ENCODE measurements at regions not wholly inside any gene's neighbourhood (a gene's known extent, or its start where the extent isn't known, plus 50 kb on each side); places are given as distances from the start of the nearest gene placed in this dataset.
A peak's percentile ranks its signal among the peaks of the same experiment; 100 is the strongest.
"Not testable (repeated sequence)": the region's sequence is repeated elsewhere in the genome, so short reads cannot be mapped to it uniquely, and the experiment has no call there.

DNA sequence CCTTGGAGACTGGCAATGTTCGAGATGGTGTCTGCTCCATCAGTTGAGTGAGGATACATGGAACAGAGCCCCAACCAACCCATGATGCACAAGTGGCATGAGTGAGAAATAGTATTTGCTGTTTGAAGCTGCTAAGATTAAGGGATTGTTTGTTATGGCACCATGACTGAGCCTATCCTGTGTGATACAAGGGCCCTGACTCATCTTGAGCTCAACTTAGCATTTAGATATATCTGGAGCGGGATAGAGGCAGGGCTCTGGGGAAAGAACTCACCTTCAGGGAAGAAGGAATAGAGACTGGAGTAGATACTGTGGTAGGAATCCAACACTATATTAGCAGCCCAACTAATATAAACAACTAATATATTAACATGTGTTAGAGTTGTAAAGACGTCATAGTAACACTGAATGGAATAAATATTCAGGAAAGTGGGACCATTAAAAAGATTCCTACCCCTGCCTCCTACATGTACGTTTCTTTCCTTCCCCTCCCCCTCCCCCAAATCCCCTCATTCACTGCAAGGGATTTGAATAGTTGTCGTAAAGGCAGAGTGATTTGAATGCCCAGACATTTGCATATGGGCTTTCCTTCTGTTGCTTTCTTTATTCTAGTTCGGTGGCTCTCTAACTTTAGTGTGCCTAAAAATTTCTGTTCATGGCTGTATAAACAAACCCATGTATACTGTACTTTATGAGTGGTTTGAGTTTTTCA lies 106.6 kb upstream of the POU3F1 start:
- no peaks in the 10 kb centered on the region; the same call in 1 of the 2 replicates for H3K9me3 ChIP-seq (ENCODE audit: control insufficient read depth, insufficient read depth, low read depth, low read length)
- H3K4me1 ChIP-seq (ENCODE audit: control insufficient read depth, insufficient read depth, low read length): peaks cover 14% of the 10 kb centered on the region
- H3K4me3 ChIP-seq (ENCODE audit: low read depth, low read length): no peak overlapping the region
- no peaks in the 10 kb centered on the region for H3K36me3 ChIP-seq (ENCODE audit: control insufficient read depth, insufficient read depth, low read length)
- H3K9ac ChIP-seq (ENCODE audit: low read length): no peak overlapping the region
- H3K27me3 ChIP-seq (ENCODE audit: control insufficient read depth, insufficient read depth, low read length): no peaks in the 10 kb centered on the region
- H3K27ac ChIP-seq (ENCODE audit: low read depth, low read length): no peak overlapping the region

DNA sequence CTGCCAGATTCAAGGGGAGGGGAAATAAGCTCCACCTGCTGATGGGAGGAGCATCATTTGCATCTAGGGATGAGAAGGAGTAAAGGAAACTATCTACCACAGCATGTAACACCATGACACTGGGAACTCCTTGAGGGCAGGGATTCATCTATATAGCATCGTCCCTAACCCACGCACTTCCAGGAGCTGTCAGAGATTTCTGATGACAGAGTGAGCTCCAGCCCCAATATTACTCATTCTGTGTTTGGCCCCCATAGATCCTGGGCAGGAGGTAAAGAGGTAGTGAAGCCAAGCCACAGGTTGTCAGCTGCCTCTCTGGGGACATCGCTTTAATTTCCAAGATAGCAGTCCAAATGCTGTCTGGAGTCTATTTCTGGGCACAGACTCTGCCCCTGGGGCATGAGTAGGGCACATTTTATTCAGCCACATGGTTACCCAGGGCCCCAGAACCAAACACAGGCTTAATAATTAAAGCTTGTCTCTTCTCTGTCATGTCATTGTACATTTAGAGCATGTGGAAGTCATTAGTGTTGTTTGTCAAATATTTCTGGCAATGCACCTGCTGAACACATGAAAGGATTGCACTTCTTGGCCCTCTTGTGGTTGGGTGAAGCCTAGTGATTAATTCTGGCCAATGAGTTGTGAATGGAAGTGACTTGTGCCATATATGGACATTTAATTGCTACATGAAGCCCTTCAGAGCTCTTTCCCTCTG lies 105.9 kb upstream of the POU3F1 start:
- Histone ChIP-seq H3K9ac (ENCODE audit: low read length) (no peak overlapping the region), H3K36me3 (ENCODE audit: control insufficient read depth, insufficient read depth, low read length) (no peaks in the 10 kb centered on the region), H3K4me3 (ENCODE audit: low read depth, low read length) (no peak overlapping the region), H3K27me3 (ENCODE audit: control insufficient read depth, insufficient read depth, low read length) (no peaks in the 10 kb centered on the region), H3K4me1 (ENCODE audit: control insufficient read depth, insufficient read depth, low read length) (peaks cover 14% of the 10 kb centered on the region), H3K9me3 (ENCODE audit: control insufficient read depth, insufficient read depth, low read depth, low read length) (no peaks in the 10 kb centered on the region; the same call in 1 of the 2 replicates), H3K27ac (ENCODE audit: low read depth, low read length) (no peak overlapping the region)

DNA sequence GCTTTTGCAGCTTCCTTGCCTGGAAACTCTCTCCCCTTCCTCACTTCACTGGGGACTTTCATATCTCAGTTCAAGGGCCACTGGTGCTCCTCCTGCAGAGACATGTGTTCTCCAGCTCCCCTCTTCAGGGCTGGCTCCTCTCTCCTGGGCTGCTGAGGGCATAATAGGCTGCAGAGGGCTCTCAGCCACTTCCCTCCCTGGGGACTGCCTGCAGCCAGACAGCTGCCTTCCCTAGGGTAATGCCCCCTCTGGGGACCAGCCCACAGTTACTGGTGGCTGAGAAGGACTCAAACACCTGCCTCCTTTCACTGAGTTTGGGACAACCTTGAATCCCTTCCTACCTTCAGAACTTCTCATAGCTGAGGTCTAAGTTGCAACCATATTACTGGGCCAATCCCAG lies 104.8 kb upstream of the POU3F1 start:
- Histone ChIP-seq H3K9me3 (ENCODE audit: control insufficient read depth, insufficient read depth, low read depth, low read length) (no peaks in the 10 kb centered on the region; the same call in 1 of the 2 replicates), H3K27ac (ENCODE audit: low read depth, low read length) (no peak overlapping the region)

DNA sequence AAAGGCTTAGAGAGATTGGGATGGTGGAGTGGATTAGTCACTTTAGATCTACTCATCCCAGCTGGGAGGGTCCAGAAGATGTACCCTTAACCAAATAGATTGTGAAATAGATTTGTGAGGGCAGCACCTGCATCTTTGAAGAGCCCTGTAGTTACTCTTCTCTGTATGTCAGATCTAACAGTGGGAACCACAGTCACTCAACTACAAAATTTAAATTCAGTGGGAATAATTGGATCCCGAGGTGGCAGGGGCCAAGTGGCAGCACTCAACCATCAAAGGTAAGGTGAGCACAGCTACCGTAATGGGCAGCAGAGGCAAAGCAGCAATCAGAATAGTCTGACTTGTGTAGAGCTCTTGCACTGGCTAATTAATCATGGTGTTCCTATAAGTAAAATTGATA lies 99.5 kb upstream of the POU3F1 start:
- H3K27me3 ChIP-seq (ENCODE audit: control insufficient read depth, insufficient read depth, low read length); H3K36me3 ChIP-seq (ENCODE audit: control insufficient read depth, insufficient read depth, low read length); H3K4me1 ChIP-seq (ENCODE audit: control insufficient read depth, insufficient read depth, low read length); H3K4me3 ChIP-seq (ENCODE audit: low read depth, low read length); H3K9ac ChIP-seq (ENCODE audit: low read length); H3K27ac ChIP-seq (ENCODE audit: low read depth, low read length); H3K9me3 ChIP-seq (ENCODE audit: control insufficient read depth, insufficient read depth, low read depth, low read length): not testable (repeated sequence)

More for the DNA sequence above, 104.8 kb upstream of the POU3F1 start:
- H3K9ac ChIP-seq (ENCODE audit: low read length): no peak overlapping the region
- H3K36me3 ChIP-seq (ENCODE audit: control insufficient read depth, insufficient read depth, low read length): no peaks in the 10 kb centered on the region
- H3K27me3 ChIP-seq (ENCODE audit: control insufficient read depth, insufficient read depth, low read length): no peaks in the 10 kb centered on the region
- H3K4me3 ChIP-seq (ENCODE audit: low read depth, low read length): no peak overlapping the region
- H3K4me1 ChIP-seq (ENCODE audit: control insufficient read depth, insufficient read depth, low read length): peaks cover 14% of the 10 kb centered on the region

DNA sequence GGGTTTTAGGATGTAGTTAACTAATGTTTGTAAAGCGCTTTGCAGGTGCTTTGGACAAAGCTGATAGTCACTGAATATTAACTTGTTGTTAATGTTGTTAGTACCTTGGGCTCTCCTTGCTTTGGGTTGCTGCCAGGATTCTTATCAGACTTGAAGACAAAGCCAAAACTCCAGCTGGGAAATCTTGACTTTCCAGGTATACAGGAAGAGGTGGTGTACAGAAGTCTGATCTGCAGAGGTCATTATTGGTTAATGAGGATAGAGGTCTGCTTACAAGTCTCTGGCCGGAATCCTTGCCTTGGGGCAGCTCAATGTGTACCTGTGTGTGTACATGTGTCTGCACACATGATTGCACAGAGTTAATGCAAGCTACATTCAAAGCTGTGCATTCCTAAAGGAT lies 96.0 kb upstream of the POU3F1 start:
- H3K36me3 ChIP-seq (ENCODE audit: control insufficient read depth, insufficient read depth, low read length): no peaks in the 10 kb centered on the region
- H3K9ac ChIP-seq (ENCODE audit: low read length): no peak overlapping the region
- H3K4me1 ChIP-seq (ENCODE audit: control insufficient read depth, insufficient read depth, low read length): peaks cover 36% of the 10 kb centered on the region
- no peak overlapping the region for H3K27ac ChIP-seq (ENCODE audit: low read depth, low read length)
- peaks cover 7% of the 10 kb centered on the region for H3K27me3 ChIP-seq (ENCODE audit: control insufficient read depth, insufficient read depth, low read length)
- H3K9me3 ChIP-seq (ENCODE audit: control insufficient read depth, insufficient read depth, low read depth, low read length): peaks cover 7% of the 10 kb centered on the region; the same call in 1 of the 2 replicates
- H3K4me3 ChIP-seq (ENCODE audit: low read depth, low read length): no peak overlapping the region

DNA sequence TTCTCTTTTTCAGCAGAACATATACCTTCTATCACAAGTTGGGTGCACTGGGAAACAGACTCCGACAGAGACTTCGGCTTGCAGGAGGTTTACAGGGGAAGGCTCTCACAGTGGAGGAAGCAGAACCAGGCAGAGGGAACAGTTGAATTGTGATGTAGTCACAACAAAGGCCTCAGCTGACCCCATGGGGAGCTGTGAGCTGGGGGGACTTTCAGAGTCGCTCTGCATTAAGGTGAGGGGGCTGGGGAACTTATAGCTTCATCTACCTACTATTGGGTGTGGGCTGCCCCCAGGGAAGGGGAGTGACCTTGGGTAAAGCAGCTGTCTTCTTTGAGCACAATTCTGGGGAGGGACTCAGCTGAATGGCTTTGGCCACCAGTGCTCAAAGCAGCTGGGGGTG lies 94.9 kb upstream of the POU3F1 start:
- Histone ChIP-seq H3K4me1 (ENCODE audit: control insufficient read depth, insufficient read depth, low read length) (peaks cover 39% of the 10 kb centered on the region), H3K9ac (ENCODE audit: low read length) (no peak overlapping the region), H3K4me3 (ENCODE audit: low read depth, low read length) (peak overlapping the region; percentile 3; the same call in 1 of the 2 replicates), H3K9me3 (ENCODE audit: control insufficient read depth, insufficient read depth, low read depth, low read length) (peaks cover 7% of the 10 kb centered on the region; the same call in 1 of the 2 replicates), H3K27ac (ENCODE audit: low read depth, low read length) (no peak overlapping the region), H3K27me3 (ENCODE audit: control insufficient read depth, insufficient read depth, low read length) (peaks cover 19% of the 10 kb centered on the region), H3K36me3 (ENCODE audit: control insufficient read depth, insufficient read depth, low read length) (no peaks in the 10 kb centered on the region)

DNA sequence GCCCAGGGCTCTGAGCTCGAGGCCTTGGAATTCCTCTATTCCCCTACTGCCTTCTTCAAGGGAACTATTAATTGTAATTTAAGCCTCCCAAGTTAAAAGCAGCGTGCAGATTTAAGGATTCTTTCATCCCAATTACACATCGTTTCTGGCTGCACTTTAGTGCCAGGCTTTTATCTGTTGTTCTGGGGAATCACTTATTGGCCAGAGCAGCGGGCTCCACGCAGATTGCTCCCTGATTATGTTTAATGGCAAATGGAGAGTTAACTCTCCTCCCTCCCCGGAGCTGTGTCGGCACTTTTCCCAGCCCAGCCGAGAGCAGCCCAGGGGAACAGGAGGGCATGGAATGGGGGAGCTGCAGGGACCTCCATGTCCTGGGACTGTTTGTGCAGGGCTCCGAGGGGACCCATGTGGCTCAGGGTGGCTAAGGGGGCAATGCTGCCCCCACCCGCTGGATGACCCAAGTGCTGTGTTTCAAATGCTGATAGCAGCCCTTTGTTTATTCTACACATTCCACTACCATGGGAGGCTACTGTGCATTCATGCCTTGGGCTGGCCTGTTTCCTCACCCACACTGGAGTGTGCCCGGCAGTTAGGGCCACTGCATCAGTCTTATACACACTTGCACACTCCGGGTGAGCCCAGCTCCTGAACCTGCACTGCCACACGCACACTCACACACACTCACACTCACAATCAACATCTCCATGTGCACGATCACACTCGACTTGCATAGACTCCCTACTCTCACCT lies 93.3 kb upstream of the POU3F1 start:
- Histone ChIP-seq H3K4me3 (ENCODE audit: low read depth, low read length) (peak overlapping the region; percentile 21), H3K4me1 (ENCODE audit: control insufficient read depth, insufficient read depth, low read length) (peaks cover 51% of the 10 kb centered on the region), H3K36me3 (ENCODE audit: control insufficient read depth, insufficient read depth, low read length) (no peaks in the 10 kb centered on the region), H3K27ac (ENCODE audit: low read depth, low read length) (no peak overlapping the region), H3K9me3 (ENCODE audit: control insufficient read depth, insufficient read depth, low read depth, low read length) (peaks cover under 1% of the 10 kb centered on the region; the same call in 1 of the 2 replicates), H3K9ac (ENCODE audit: low read length) (no peak overlapping the region), H3K27me3 (ENCODE audit: control insufficient read depth, insufficient read depth, low read length) (peaks cover 32% of the 10 kb centered on the region)

DNA sequence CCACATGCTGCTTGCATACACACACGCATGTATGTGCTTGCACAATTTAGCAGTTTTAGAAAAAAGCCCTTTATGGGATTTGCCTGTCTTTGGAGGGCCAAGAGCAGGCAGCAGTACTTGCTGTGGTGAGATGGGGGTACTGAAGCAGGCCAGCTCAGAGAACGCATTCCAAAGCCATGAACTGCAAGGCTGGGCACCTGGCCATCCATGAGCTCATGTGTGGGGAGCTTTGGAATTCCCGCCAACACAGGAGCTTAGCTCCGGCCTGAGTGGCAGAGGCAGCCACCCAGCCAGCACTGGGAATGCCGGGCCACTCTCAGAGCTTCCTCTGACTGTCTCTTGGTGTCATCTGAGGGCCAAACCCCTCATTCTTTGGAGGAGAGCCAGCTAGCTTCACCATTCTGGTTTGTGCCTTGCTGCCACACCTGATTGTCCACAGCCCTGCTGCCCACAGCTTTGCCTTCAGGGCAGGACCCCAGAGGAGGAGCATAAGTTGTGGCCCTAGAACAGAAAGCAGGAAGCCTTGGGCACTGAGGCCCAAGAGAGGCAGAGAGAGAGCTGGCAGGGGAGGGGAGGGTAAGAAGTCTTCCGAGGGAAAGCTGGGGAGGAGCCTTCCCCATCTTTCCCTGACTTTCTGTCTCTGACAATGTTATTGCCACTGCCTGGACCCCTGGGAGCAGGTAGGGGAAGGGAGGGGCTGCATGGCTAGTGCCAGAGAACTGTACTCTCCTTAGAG lies 92.1 kb upstream of the POU3F1 start:
- peaks cover 51% of the 10 kb centered on the region for H3K4me1 ChIP-seq (ENCODE audit: control insufficient read depth, insufficient read depth, low read length)

DNA sequence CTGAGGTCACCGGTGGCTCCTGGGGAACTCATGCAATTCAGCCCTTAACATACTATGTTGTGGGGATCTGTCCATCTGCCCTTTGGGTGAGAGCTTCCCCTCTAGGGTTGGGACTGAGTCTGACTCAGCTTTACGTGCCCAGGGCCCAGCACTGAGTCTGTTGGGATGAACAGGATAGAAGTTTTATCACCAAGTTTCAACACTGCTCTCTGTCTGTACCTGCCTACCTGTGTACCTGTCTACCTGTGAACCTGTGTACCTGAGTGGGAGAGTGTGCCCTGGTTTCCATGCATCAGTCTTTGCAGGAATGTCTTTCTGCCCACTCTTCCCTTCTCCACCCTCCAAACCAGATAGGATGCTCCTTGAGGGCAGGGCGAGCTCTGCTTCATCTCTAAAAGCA lies 90.6 kb upstream of the POU3F1 start:
- H3K4me3 ChIP-seq (ENCODE audit: low read depth, low read length): no peak overlapping the region
- H3K27ac ChIP-seq (ENCODE audit: low read depth, low read length): no peak overlapping the region
- H3K9ac ChIP-seq (ENCODE audit: low read length): no peak overlapping the region
- H3K27me3 ChIP-seq (ENCODE audit: control insufficient read depth, insufficient read depth, low read length): peaks cover 41% of the 10 kb centered on the region
- H3K9me3 ChIP-seq (ENCODE audit: control insufficient read depth, insufficient read depth, low read depth, low read length): no peaks in the 10 kb centered on the region
- H3K36me3 ChIP-seq (ENCODE audit: control insufficient read depth, insufficient read depth, low read length): no peaks in the 10 kb centered on the region
- peaks cover 55% of the 10 kb centered on the region for H3K4me1 ChIP-seq (ENCODE audit: control insufficient read depth, insufficient read depth, low read length)

More for the DNA sequence above, 92.1 kb upstream of the POU3F1 start:
- peaks cover 41% of the 10 kb centered on the region for H3K27me3 ChIP-seq (ENCODE audit: control insufficient read depth, insufficient read depth, low read length)
- no peaks in the 10 kb centered on the region for H3K36me3 ChIP-seq (ENCODE audit: control insufficient read depth, insufficient read depth, low read length)
- no peak overlapping the region for H3K4me3 ChIP-seq (ENCODE audit: low read depth, low read length)
- no peak overlapping the region for H3K27ac ChIP-seq (ENCODE audit: low read depth, low read length)
- H3K9ac ChIP-seq (ENCODE audit: low read length): no peak overlapping the region
- H3K9me3 ChIP-seq (ENCODE audit: control insufficient read depth, insufficient read depth, low read depth, low read length): no peaks in the 10 kb centered on the region

DNA sequence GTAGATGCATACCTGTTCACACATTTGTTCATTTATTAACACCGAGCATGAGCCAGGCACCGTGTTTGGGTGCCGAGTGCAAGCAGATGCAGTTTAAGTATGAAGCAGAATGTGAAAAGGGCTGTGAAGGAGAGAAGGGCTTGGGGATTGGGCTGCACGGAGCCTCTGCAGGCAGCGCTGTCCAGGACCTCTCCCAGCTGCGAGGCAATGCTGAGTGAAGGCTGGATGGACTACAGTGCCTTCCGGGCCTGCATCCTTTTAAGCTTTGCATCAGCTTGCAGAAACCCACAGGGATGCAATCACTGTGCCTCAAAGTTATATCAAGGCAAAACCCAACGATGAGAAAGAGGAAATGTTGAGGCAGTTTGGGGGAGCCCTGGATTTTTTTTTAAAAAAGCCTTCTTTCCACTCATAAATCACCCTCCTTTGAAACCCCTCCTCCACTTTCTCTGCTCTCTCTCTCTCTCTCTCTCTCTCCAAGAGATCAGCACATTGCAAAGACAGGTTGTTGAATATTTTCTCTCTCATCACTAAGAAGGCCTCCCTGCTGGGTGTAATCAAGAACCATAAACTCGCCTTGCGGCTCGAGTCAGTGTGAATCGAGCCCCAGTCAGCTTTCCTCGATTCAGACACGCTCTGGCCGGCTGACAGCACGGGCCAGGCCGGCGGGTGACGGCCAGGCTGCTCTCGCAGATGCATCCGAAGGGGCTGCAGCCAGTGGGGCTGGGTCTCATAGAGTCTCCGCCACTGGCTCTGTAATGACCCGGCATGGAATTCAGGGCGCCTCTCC lies 89.2 kb upstream of the POU3F1 start:
- no peak overlapping the region for H3K4me3 ChIP-seq (ENCODE audit: low read depth, low read length)
- H3K27me3 ChIP-seq (ENCODE audit: control insufficient read depth, insufficient read depth, low read length): peaks cover 41% of the 10 kb centered on the region
- no peak overlapping the region for H3K27ac ChIP-seq (ENCODE audit: low read depth, low read length)
- H3K4me1 ChIP-seq (ENCODE audit: control insufficient read depth, insufficient read depth, low read length): peaks cover 44% of the 10 kb centered on the region
- no peak overlapping the region for H3K9ac ChIP-seq (ENCODE audit: low read length)
- H3K9me3 ChIP-seq (ENCODE audit: control insufficient read depth, insufficient read depth, low read depth, low read length): no peaks in the 10 kb centered on the region
- H3K36me3 ChIP-seq (ENCODE audit: control insufficient read depth, insufficient read depth, low read length): no peaks in the 10 kb centered on the region
